Thyroid gland (tissue), 4 donors: ENCODE measurements at regions not wholly inside any gene's neighbourhood (a gene's known extent, or its start where the extent isn't known, plus 50 kb on each side); places are given as distances from the start of the nearest gene placed in this dataset.

Experiments
- POLR2A ChIP-seq, 2 donors: fragments of 450-650 bp; IDR thresholded peaks; one replicate each; pipeline ENCODE4 v1.6.1; 2017; ENCODE audit warnings: antibody characterized with exemption in 2 of 2, mild to moderate bottlenecking in 2 of 2, moderate library complexity in 1 of 2
- TF ChIP-seq, protein P1 (sequence below), 6 experiments: fragments of 200-600 bp in 3 of 6; fragments of 450-650 bp in 3 of 6; sonication (generic) in 3 of 6; IDR thresholded peaks; one replicate each; pipeline ENCODE4 v1.5.1; 2016 to 2019; ENCODE audit warnings: antibody characterized with exemption in 6 of 6, mild to moderate bottlenecking in 2 of 6, inconsistent platforms in 1 of 6, moderate library complexity in 1 of 6

- TF ChIP-seq, protein P1, sequence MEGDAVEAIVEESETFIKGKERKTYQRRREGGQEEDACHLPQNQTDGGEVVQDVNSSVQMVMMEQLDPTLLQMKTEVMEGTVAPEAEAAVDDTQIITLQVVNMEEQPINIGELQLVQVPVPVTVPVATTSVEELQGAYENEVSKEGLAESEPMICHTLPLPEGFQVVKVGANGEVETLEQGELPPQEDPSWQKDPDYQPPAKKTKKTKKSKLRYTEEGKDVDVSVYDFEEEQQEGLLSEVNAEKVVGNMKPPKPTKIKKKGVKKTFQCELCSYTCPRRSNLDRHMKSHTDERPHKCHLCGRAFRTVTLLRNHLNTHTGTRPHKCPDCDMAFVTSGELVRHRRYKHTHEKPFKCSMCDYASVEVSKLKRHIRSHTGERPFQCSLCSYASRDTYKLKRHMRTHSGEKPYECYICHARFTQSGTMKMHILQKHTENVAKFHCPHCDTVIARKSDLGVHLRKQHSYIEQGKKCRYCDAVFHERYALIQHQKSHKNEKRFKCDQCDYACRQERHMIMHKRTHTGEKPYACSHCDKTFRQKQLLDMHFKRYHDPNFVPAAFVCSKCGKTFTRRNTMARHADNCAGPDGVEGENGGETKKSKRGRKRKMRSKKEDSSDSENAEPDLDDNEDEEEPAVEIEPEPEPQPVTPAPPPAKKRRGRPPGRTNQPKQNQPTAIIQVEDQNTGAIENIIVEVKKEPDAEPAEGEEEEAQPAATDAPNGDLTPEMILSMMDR (IDR thresholded peaks at IDR 0.05), result no peak
- no peak for TF ChIP-seq POLR2A (IDR thresholded peaks at IDR 0.05)
Measured at GRCh38 chrX:69361311-69361845, 142.7 kb upstream of the NALF2 start.
